Mononuclear cell (primary cell): ENCODE measurements at regions not wholly inside any gene's neighbourhood (a gene's known extent, or its start where the extent isn't known, plus 50 kb on each side); places are given as distances from the start of the nearest gene placed in this dataset.
"Not testable (repeated sequence)": the region's sequence is repeated elsewhere in the genome, so short reads cannot be mapped to it uniquely, and the experiment has no call there.

Experiments
- H3K27me3 ChIP-seq: 2 replicates; pipeline ENCODE4 v1.6.0; 2011; ENCODE audit warnings: low read length, control low read depth; ENCODE audit not compliant: insufficient read depth
- H3K4me1 ChIP-seq: 2 replicates; pipeline ENCODE4 v1.5.1; 2011; ENCODE audit warnings: mild to moderate bottlenecking, low read length, control low read depth; ENCODE audit not compliant: insufficient read depth
- H3K4me3 ChIP-seq: 2 replicates; pipeline ENCODE4 v1.5.1; 2011; ENCODE audit warnings: mild to moderate bottlenecking, low read length, moderate library complexity
- H3K9me3 ChIP-seq: 2 replicates; pipeline ENCODE4 v1.5.1; 2011; ENCODE audit warnings: low read depth, mild to moderate bottlenecking, control low read depth, low read length

- no peaks in the 10 kb centered on the region for H3K27me3 ChIP-seq
- no peaks in the 10 kb centered on the region for H3K4me1 ChIP-seq
- no peak overlapping the region for H3K4me3 ChIP-seq
- peaks cover 95% of the 10 kb centered on the region for H3K9me3 ChIP-seq
These were observed 221.1 kb downstream of the OR4A5 start for GRCh38 chr11:54927704-54928103.

DNA sequence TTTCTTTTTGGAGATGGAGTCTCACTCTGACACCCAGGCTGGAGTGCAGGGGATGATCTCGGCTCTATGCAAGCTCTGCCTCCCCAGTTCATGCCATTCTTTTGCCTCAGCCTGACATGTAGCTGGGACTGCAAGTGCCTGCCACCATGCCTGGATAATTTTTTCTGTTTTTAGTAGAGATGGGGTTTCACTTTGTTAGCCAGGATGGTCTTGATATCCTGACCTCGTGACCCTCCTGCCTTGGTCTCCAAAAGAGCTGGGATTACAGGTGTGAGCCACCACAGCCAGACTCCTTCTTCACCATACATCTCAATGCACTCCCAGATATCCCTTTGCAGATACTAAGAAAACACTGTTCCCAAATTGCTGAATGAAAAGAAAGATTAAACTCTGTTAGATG, 224.3 kb downstream of the OR4A5 start:
- H3K27me3 ChIP-seq: no peaks in the 10 kb centered on the region
- no peaks in the 10 kb centered on the region for H3K4me1 ChIP-seq
- peaks cover 93% of the 10 kb centered on the region for H3K9me3 ChIP-seq
- H3K4me3 ChIP-seq: no peak overlapping the region

DNA sequence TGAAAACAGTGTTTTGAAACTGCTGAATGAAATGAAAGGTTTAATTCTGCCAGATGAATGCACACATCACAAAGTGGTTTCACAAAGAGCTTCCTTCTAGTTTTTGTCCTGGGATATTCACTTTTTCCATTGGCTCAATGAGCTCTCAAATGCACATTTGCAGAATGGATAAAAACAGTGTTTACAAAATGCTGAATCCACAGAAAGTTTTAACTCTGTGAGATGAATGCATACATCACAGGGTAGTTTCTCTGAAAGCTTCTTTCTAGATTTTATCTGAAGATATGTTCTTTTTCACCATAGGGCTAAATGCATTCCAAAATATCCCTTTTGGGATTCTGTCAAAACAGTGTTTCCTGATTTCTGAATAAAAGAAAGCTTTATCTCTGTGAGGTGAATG, 237.6 kb downstream of the OR4A5 start:
- Histone ChIP-seq H3K4me1 (no peaks in the 10 kb centered on the region), H3K9me3 (peaks cover 54% of the 10 kb centered on the region), H3K27me3 (no peaks in the 10 kb centered on the region), H3K4me3 (no peak overlapping the region)

- Histone ChIP-seq H3K4me3 (no peak overlapping the region), H3K9me3 (peaks cover 35% of the 10 kb centered on the region), H3K4me1 (no peaks in the 10 kb centered on the region), H3K27me3 (no peaks in the 10 kb centered on the region)
These were observed 239.8 kb downstream of the OR4A5 start for GRCh38 chr11:54946424-54946823.

- peaks cover 27% of the 10 kb centered on the region for H3K9me3 ChIP-seq
- H3K27me3 ChIP-seq, H3K4me1 ChIP-seq, H3K4me3 ChIP-seq: not testable (repeated sequence)
These were observed 240.5 kb downstream of the OR4A5 start for GRCh38 chr11:54947175-54947574.

- no peak overlapping the region for H3K4me3 ChIP-seq
- no peaks in the 10 kb centered on the region for H3K27me3 ChIP-seq
- H3K9me3 ChIP-seq: peaks cover 94% of the 10 kb centered on the region
- no peaks in the 10 kb centered on the region for H3K4me1 ChIP-seq
These were observed 272.7 kb downstream of the OR4A5 start for GRCh38 chr11:54979375-54979774.

GRCh38 chr11:54985731-54986130, 276.2 kb upstream of the TRIM48 start:
- Histone ChIP-seq H3K4me3 (no peak overlapping the region), H3K27me3 (no peaks in the 10 kb centered on the region), H3K4me1 (no peaks in the 10 kb centered on the region), H3K9me3 (peaks cover 47% of the 10 kb centered on the region)

DNA sequence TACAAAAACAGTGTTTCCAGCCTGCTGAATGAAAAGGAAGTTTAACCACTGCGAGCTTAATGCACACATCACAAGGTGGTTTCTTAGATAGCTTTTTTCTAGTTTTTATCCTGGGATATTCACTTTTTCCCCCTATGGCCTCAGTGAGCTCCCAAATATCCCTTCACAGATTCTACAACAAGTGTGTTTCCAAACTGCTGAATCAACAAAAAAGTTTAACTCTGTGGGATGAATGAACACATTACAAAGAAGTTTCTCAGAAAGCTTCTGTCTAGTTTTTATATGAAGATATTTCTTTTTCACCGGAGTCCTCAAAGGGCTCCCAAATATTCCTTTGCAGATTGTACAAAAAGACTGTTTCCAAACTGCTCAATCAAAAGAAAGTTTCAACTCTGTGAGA, 233.1 kb upstream of the TRIM48 start:
- peaks cover 87% of the 10 kb centered on the region for H3K9me3 ChIP-seq
- H3K4me1 ChIP-seq, H3K4me3 ChIP-seq, H3K27me3 ChIP-seq: not testable (repeated sequence)

- Histone ChIP-seq H3K4me1 (no peaks in the 10 kb centered on the region), H3K4me3 (no peak overlapping the region), H3K27me3 (no peaks in the 10 kb centered on the region), H3K9me3 (peaks cover 88% of the 10 kb centered on the region)
These were observed 207.2 kb upstream of the TRIM48 start for GRCh38 chr11:55054723-55055122.

GRCh38 chr11:55084588-55084987, 177.4 kb upstream of the TRIM48 start:
- H3K9me3 ChIP-seq: peaks cover 32% of the 10 kb centered on the region
- not testable (repeated sequence) for H3K27me3 ChIP-seq, H3K4me3 ChIP-seq, H3K4me1 ChIP-seq

DNA sequence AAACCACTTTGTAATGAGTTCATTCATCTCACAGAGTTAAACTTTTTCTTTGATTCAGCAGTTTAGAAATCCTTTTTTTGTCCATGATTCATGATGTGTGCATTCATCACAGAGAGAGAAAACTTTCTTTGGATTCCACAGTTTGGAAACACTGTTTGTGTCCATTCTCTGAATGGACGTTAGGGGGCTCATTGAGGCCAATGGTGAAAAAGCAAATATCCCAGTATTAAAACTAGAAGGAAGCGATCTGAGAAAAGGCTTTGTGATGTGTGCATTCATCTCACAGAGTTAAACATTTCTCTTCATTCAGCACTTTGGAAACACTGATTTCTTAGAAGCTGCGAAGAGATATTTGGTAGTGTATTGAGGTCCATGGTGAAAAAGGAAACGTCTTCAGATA, 155.6 kb upstream of the TRIM48 start:
- H3K4me1 ChIP-seq: no peaks in the 10 kb centered on the region
- H3K9me3 ChIP-seq: peaks cover 22% of the 10 kb centered on the region
- H3K4me3 ChIP-seq: no peak overlapping the region
- H3K27me3 ChIP-seq: no peaks in the 10 kb centered on the region
